HCT116 (cell line): ENCODE measurements at regions not wholly inside any gene's neighbourhood (a gene's known extent, or its start where the extent isn't known, plus 50 kb on each side); places are given as distances from the start of the nearest gene placed in this dataset.

Source experiments
- ATAC-seq: fragments of 200-7000 bp; cut with Tn5 transposase; 2 replicates; pipeline ENCODE4 v1.9.1; 2020; ENCODE audit warnings: mild to moderate bottlenecking, moderate library complexity
- BruUV-seq: library from RNA; stranded (reverse); fragments of 400-500 nt; replicated peaks from 2 replicates; lab custom pipeline; 2021; lab: Mats Ljungman, UMichigan
- CTCF ChIA-PET: fragments of 300-600 bp; sonication (Branson Sonifier 250); formaldehyde crosslinking; loops from one replicate; lab custom pipeline; 2021; ENCODE audit warnings: antibody characterized with exemption; lab: Charles Lee
- POLR2A ChIA-PET: fragments of 300-600, 350-600 bp; sonication (Branson Sonifier 250); formaldehyde crosslinking; loops from one replicate; lab custom pipeline; 2021; ENCODE audit warnings: antibody characterized with exemption; lab: Charles Lee
- RAD21 ChIA-PET, 2 experiments: fragments of 300-600 bp; sonication (Branson Sonifier 250); formaldehyde crosslinking; loops; one replicate each; lab custom pipeline; 2023; ENCODE audit warnings: low total read pairs in 2 of 2; ENCODE audit not compliant: uncharacterized antibody in 2 of 2, unreplicated experiment in 2 of 2, low non-redundant PET in 1 of 2; lab: Charles Lee
- DNase-seq: peaks from one replicate; pipeline ENCODE4 v3.0.0-alpha.2; 2010; ENCODE audit warnings: low read depth, low spot score
- H2AFZ ChIP-seq: fragments of 200-600 bp; shearing (Covaris generic), sonication (generic); 2 replicates; pipeline ENCODE4 v1.6.1; 2017; ENCODE audit warnings: low read depth, mixed run types, mixed read lengths, antibody characterized with exemption, low read length; ENCODE audit not compliant: poor library complexity, severe bottlenecking
- H3K27ac ChIP-seq: 2 replicates; pipeline ENCODE4 v1.5.1; 2012; ENCODE audit warnings: low read depth, low read length
- H3K27me3 ChIP-seq: fragments of 200-600 bp; sonication (generic); 2 replicates; pipeline ENCODE4 v1.6.1; 2016; ENCODE audit warnings: mixed run types, low read length, mixed read lengths; ENCODE audit not compliant: insufficient read depth
- H3K36me3 ChIP-seq, 2 experiments: fragments of 200-500 bp in 1 of 2; fragments of 200-600 bp in 1 of 2; sonication (Bioruptor generic) in 1 of 2; sonication (generic) in 1 of 2; 2 replicates each; pipeline versions ENCODE4 v1.5.1 to v1.6.1; 2014 to 2016; ENCODE audit warnings: low read length in 2 of 2, inconsistent platforms in 1 of 2, mixed read lengths in 1 of 2, mixed run types in 1 of 2; ENCODE audit not compliant: insufficient read depth in 2 of 2, control insufficient read depth in 1 of 2
- H3K4me1 ChIP-seq, 2 experiments: fragments of 200-600 bp in 1 of 2; sonication (generic) in 1 of 2; 2 replicates each; pipeline versions ENCODE4 v1.5.1 to v1.6.1; 2012 to 2017; ENCODE audit warnings: low read length in 2 of 2, inconsistent platforms in 1 of 2, mild to moderate bottlenecking in 1 of 2, mixed read lengths in 1 of 2, mixed run types in 1 of 2, moderate library complexity in 1 of 2; ENCODE audit not compliant: insufficient read depth in 2 of 2, control insufficient read depth in 1 of 2
- H3K4me2 ChIP-seq: fragments of 200-600 bp; sonication (generic); 2 replicates; pipeline ENCODE4 v1.6.1; 2017; ENCODE audit warnings: mixed run types, low read length, mixed read lengths
- H3K4me3 ChIP-seq, 2 experiments: fragments of 200-600 bp in 1 of 2; sonication (generic) in 1 of 2; replicated peaks in 1 of 2; 2 replicates each; pipeline ENCODE4 v1.5.1; 2011 to 2016; ENCODE audit warnings: low read length in 2 of 2, control low read depth in 1 of 2, low read depth in 1 of 2, mild to moderate bottlenecking in 1 of 2, mixed read lengths in 1 of 2, mixed run types in 1 of 2
- H3K79me2 ChIP-seq: fragments of 200-600 bp; sonication (generic); 2 replicates; pipeline ENCODE4 v1.6.1; 2017; ENCODE audit warnings: mild to moderate bottlenecking, mixed run types, low read length, moderate library complexity, mixed read lengths; ENCODE audit not compliant: insufficient read depth
- H3K9ac ChIP-seq: fragments of 200-600 bp; sonication (generic); 2 replicates; pipeline ENCODE4 v1.6.1; 2016; ENCODE audit warnings: low read length, mixed read lengths
- H3K9me2 ChIP-seq: fragments of 200-600 bp; sonication (generic), shearing (Covaris generic); 2 replicates; pipeline ENCODE4 v1.6.1; 2017; ENCODE audit warnings: mixed run types, mild to moderate bottlenecking, moderate library complexity; ENCODE audit not compliant: insufficient read depth
- H3K9me3 ChIP-seq, 2 experiments: fragments of 200-500 bp in 1 of 2; fragments of 200-600 bp in 1 of 2; sonication (Bioruptor generic) in 1 of 2; sonication (generic) in 1 of 2; 2 replicates each; pipeline ENCODE4 v1.6.1; 2014 to 2017; ENCODE audit warnings: low read length in 2 of 2, mixed read lengths in 2 of 2, inconsistent platforms in 1 of 2, low read depth in 1 of 2, mild to moderate bottlenecking in 1 of 2, mixed run types in 1 of 2, moderate library complexity in 1 of 2; ENCODE audit not compliant: control insufficient read depth in 1 of 2, insufficient read depth in 1 of 2
- H4K20me1 ChIP-seq: fragments of 200-600 bp; sonication (generic), shearing (Covaris generic); 2 replicates; pipeline ENCODE4 v1.6.1; 2017; ENCODE audit warnings: mixed run types, mild to moderate bottlenecking, moderate library complexity; ENCODE audit not compliant: insufficient read depth
- ATF3 ChIP-seq: IDR thresholded peaks from 2 replicates; pipeline ENCODE4 v1.6.1; 2012
- CEBPB ChIP-seq: IDR thresholded peaks from 2 replicates; pipeline ENCODE4 v1.6.1; 2012; ENCODE audit warnings: low read depth
- CTCF ChIP-seq, 3 experiments: fragments of 200-600 bp in 1 of 3; sonication (generic) in 1 of 3; IDR thresholded peaks in 2 of 3; conservative IDR thresholded peaks in 1 of 3; 2 replicates each; pipeline ENCODE4 v1.5.1; 2012 to 2017; ENCODE audit warnings: low read depth in 2 of 3, low read length in 2 of 3, antibody characterized with exemption in 1 of 3, borderline replicate concordance in 1 of 3, control low read depth in 1 of 3, mild to moderate bottlenecking in 1 of 3, mixed read lengths in 1 of 3, mixed run types in 1 of 3, moderate library complexity in 1 of 3; ENCODE audit not compliant: insufficient read depth in 1 of 3
- EGR1 ChIP-seq: IDR thresholded peaks from 2 replicates; pipeline ENCODE4 v1.6.1; 2012; ENCODE audit warnings: low read depth
- EZH2 ChIP-seq: fragments of 200-600 bp; sonication (generic); IDR thresholded peaks from 2 replicates; pipeline ENCODE4 v1.6.1; 2017; ENCODE audit warnings: antibody characterized with exemption, mixed run types
- EZH2phosphoT487 ChIP-seq: fragments of 200-600 bp; IDR thresholded peaks from 2 replicates; pipeline ENCODE4 v1.6.1; 2018; ENCODE audit warnings: antibody characterized with exemption, borderline replicate concordance
- FOSL1 ChIP-seq: IDR thresholded peaks from 2 replicates; pipeline ENCODE4 v1.6.1; 2012; ENCODE audit warnings: low read depth
- JUND ChIP-seq: IDR thresholded peaks from 2 replicates; pipeline ENCODE4 v1.6.1; 2012
- MAX ChIP-seq: IDR thresholded peaks from 2 replicates; pipeline ENCODE4 v1.6.1; 2012
- POLR2A ChIP-seq: IDR thresholded peaks from 2 replicates; pipeline ENCODE4 v1.7.0; 2011; ENCODE audit warnings: borderline replicate concordance; ENCODE audit not compliant: insufficient read depth, insufficient read length; ENCODE audit errors: extremely low read depth
- RAD21 ChIP-seq: IDR thresholded peaks from 2 replicates; pipeline ENCODE4 v1.6.1; 2012; ENCODE audit warnings: low read depth, mild to moderate bottlenecking
- SIN3A ChIP-seq: IDR thresholded peaks from 2 replicates; pipeline ENCODE4 v1.6.1; 2012; ENCODE audit warnings: low read depth
- SP1 ChIP-seq: IDR thresholded peaks from 2 replicates; pipeline ENCODE4 v1.6.1; 2012; ENCODE audit warnings: low read depth
- TCF7L2 ChIP-seq: IDR thresholded peaks from 2 replicates; pipeline ENCODE4 v1.7.0; 2011; ENCODE audit warnings: borderline replicate concordance, inconsistent platforms; ENCODE audit not compliant: insufficient read depth, insufficient read length; ENCODE audit errors: extremely low read depth
- ZFX ChIP-seq: fragments of 450-650 bp; IDR thresholded peaks from 2 replicates; pipeline ENCODE4 v1.6.1; 2017
- ZNF274 ChIP-seq: fragments of 200-500 bp; sonication (Bioruptor generic); IDR thresholded peaks from 2 replicates; pipeline ENCODE4 v1.6.1; 2014; ENCODE audit warnings: mild to moderate bottlenecking, low read depth, low read length, inconsistent platforms
- intact Hi-C: fragments of 100-400 bp; cut with micrococcal nuclease; formaldehyde crosslinking; loops from 2 replicates; pipeline ENCODE4 v1.10.0; 2022

GRCh38 chr5:62046191-62046590, 259.8 kb upstream of the KIF2A start:
- Histone ChIP-seq H3K4me3 (no peak overlapping the region), H3K9me3 (no peaks in the 10 kb centered on the region), H3K4me2 (no peak overlapping the region), H3K79me2 (no peaks in the 10 kb centered on the region), H3K9me2 (no peaks in the 10 kb centered on the region), H3K4me1 (no peaks in the 10 kb centered on the region), H3K9ac (no peak overlapping the region), H3K27ac (no peak overlapping the region), H2AFZ (no peak overlapping the region), H4K20me1 (no peaks in the 10 kb centered on the region), H3K36me3 (no peaks in the 10 kb centered on the region), H3K27me3 (peaks cover 73% of the 10 kb centered on the region)
- ATAC-seq = no peak
- TF ChIP-seq CEBPB (no peak), FOSL1 (no peak), MAX (no peak), ZFX (no peak), CTCF (IDR thresholded peaks at IDR 0.05 in 2 of 3, conservative IDR thresholded peaks at IDR 0.05 in 1 of 3; ENCODE audit: borderline replicate concordance in 1 of 3, insufficient read depth in 1 of 3, low read depth in 2 of 3, low read length in 2 of 3) (no peak), JUND (no peak), EGR1 (no peak), TCF7L2 (no peak)
- no TSS peak for BruUV-seq
- DNase-seq = no peak
- CTCF ChIA-PET = no interaction called here
- POLR2A ChIA-PET = no interaction called here
- intact Hi-C loops = no loop called here
- RAD21 ChIA-PET = no interaction called here

- no peak overlapping the region for H3K4me3 ChIP-seq
- TF ChIP-seq SP1 = no peak
- TF ChIP-seq CEBPB = no peak
- no peak for TF ChIP-seq ATF3
- TF ChIP-seq RAD21 = no peak
- no peak for TF ChIP-seq JUND
- TF ChIP-seq CTCF (IDR thresholded peaks at IDR 0.05 in 2 of 3, conservative IDR thresholded peaks at IDR 0.05 in 1 of 3; ENCODE audit: borderline replicate concordance in 1 of 3, insufficient read depth in 1 of 3, low read depth in 2 of 3, low read length in 2 of 3) = no peak
- no peak for TF ChIP-seq EGR1
- no peak for TF ChIP-seq MAX
- TF ChIP-seq EZH2 = no peak
- no peak for TF ChIP-seq POLR2A
- no peak for TF ChIP-seq SIN3A
- no peak for TF ChIP-seq ZNF274
- no peak for TF ChIP-seq ZFX
- no peak for TF ChIP-seq EZH2phosphoT487
- H3K79me2 ChIP-seq = no peaks in the 10 kb centered on the region
- RAD21 ChIA-PET = no interaction called here
- no peak overlapping the region for H3K27ac ChIP-seq
- H3K9me3 ChIP-seq = no peaks in the 10 kb centered on the region
- intact Hi-C loops = no loop called here
- H3K4me2 ChIP-seq = no peak overlapping the region
- CTCF ChIA-PET = no interaction called here
- POLR2A ChIA-PET = no interaction called here
- H3K4me1 ChIP-seq = no peaks in the 10 kb centered on the region
- no peak overlapping the region for H3K9ac ChIP-seq
- peaks cover 50% of the 10 kb centered on the region for H3K27me3 ChIP-seq
- no TSS peak for BruUV-seq
- DNase-seq = no peak
- no peaks in the 10 kb centered on the region for H3K36me3 ChIP-seq
- no peaks in the 10 kb centered on the region for H4K20me1 ChIP-seq
- ATAC-seq = no peak
- no peaks in the 10 kb centered on the region for H3K9me2 ChIP-seq
- no peak overlapping the region for H2AFZ ChIP-seq
Observed at GRCh38 chr5:62051747-62052146, 254.3 kb upstream of the KIF2A start.
